ENCODE measurements at regions not wholly inside any gene's neighbourhood (a gene's known extent, or its start where the extent isn't known, plus 50 kb on each side); places are given as distances from the start of the nearest gene placed in this dataset.

DNA sequence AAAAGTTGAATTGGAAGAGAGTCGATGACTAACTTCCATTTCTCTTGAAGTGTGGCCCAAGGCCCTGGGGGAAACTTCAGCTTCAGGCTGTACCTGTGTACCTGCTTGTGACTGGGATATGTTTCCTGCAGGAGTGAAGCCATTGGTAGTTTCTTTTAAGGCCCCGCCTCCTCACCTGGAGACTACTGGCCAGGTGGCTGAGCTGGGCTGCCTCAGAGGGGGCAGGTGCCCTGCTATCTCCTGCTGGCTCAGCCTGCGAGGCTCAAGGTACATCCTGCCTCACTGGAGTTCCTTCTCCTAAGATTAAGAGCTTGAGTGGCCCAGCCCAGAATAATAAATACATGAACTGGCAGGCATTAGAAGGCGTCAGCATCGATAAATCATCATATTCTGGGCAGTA, 121.6 kb upstream of the ROPN1 start:
- no peak for DNase-seq
- Histone ChIP-seq H3K27ac (no peak overlapping the region), H3K36me3 (no peaks in the 10 kb centered on the region), H3K9me3 (no peaks in the 10 kb centered on the region), H3K4me1 (peaks cover 0 to 8% of the 10 kb centered on the region in 2 donors), H3K4me3 (replicated peaks in 1 of 3) (no peak overlapping the region), H3K27me3 (no peaks in the 10 kb centered on the region)
- 96 to 98% methylated on average over 5 of the region's 5 CpGs for WGBS, 2 donors
- TF ChIP-seq, protein P1, sequence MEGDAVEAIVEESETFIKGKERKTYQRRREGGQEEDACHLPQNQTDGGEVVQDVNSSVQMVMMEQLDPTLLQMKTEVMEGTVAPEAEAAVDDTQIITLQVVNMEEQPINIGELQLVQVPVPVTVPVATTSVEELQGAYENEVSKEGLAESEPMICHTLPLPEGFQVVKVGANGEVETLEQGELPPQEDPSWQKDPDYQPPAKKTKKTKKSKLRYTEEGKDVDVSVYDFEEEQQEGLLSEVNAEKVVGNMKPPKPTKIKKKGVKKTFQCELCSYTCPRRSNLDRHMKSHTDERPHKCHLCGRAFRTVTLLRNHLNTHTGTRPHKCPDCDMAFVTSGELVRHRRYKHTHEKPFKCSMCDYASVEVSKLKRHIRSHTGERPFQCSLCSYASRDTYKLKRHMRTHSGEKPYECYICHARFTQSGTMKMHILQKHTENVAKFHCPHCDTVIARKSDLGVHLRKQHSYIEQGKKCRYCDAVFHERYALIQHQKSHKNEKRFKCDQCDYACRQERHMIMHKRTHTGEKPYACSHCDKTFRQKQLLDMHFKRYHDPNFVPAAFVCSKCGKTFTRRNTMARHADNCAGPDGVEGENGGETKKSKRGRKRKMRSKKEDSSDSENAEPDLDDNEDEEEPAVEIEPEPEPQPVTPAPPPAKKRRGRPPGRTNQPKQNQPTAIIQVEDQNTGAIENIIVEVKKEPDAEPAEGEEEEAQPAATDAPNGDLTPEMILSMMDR (IDR thresholded peaks at IDR 0.05): no peak
- no peak for TF ChIP-seq POLR2A (IDR thresholded peaks at IDR 0.05)
- intact Hi-C loops (cut with DNase I): no loop called here

DNA sequence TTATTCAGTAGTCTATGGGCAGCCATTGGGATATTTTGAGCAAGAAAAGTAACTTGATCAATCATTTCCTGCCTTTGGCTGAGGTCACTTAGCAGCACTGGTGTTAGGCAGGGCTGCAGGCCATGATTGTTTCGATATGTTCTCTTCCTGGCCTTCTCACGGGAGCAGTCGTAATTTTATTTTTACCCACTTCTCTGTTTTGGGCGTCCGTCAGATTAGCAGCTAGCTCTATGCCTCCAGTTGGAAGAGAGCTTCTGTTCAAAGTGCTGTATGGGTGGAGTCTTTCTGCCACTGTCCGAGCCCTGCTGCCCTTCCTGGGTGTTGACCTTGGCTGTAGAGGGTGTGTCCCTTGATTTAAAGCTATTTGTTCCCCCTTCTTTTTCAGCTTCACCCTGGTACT, 123.4 kb upstream of the ROPN1 start:
- H3K27ac ChIP-seq: no peak overlapping the region
- WGBS, 2 donors: 63 to 73% methylated on average over 6 of the region's 6 CpGs
- no peak for DNase-seq
- H3K36me3 ChIP-seq: no peaks in the 10 kb centered on the region
- no peak overlapping the region for H3K4me3 ChIP-seq (replicated peaks in 1 of 3)
- no peaks in the 10 kb centered on the region for H3K9me3 ChIP-seq
- no peaks in the 10 kb centered on the region for H3K27me3 ChIP-seq
- TF ChIP-seq, protein P1 (IDR thresholded peaks at IDR 0.05): no peak
- TF ChIP-seq POLR2A (IDR thresholded peaks at IDR 0.05): no peak
- peaks cover 0 to 8% of the 10 kb centered on the region in 2 donors for H3K4me1 ChIP-seq
- intact Hi-C loops (cut with DNase I): no loop called here

DNA sequence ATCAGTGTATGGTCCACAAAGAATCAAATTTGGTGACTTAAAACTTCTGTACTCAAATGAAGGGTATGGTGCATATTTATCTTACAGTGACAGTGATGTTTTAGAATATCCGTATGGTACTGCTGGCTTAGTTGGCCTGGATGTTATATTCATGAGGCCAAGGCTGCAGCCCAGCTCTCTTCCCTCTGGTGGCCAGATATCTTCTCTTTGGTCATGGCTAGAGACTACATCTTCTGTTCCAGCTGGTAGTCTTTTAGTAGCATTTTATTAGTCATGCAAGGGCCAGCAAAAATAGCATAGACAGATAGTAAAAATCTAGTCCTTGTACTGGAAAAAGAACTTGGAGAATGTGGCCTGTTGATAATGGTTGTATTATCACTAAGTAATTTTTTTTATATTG, 124.0 kb upstream of the ROPN1 start:
- intact Hi-C loops (cut with DNase I): no loop called here
- 67 to 83% methylated on average over 1 of the region's 1 CpG for WGBS, 2 donors

DNA sequence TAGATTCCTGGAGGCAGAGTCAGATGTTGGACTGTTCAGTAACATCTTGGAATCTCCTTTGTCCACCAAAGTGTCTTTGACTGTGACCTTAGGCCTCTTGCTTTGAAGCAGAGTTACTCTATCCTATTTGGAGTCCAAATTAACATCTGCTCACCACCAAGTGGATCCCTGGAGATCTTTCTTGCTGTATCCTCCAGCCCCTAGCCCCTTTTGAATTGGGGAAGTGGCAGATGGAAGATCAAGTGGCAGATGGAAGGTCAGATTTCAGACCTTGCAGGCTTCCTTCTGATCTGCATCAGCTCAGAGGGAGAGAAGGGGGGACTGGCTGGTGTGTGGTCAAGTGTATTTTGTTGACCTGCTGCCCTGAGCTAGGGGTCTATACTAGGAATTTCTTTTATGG, 125.0 kb upstream of the ROPN1 start:
- intact Hi-C loops (cut with DNase I): no loop called here
- H3K27ac ChIP-seq: no peak overlapping the region

More for the DNA sequence above, 124.0 kb upstream of the ROPN1 start:
- no peak overlapping the region for H3K4me3 ChIP-seq (replicated peaks in 1 of 3)
- H3K9me3 ChIP-seq: no peaks in the 10 kb centered on the region
- H3K27ac ChIP-seq: no peak overlapping the region
- H3K4me1 ChIP-seq: peaks cover 0 to 8% of the 10 kb centered on the region in 2 donors
- H3K27me3 ChIP-seq: no peaks in the 10 kb centered on the region
- no peaks in the 10 kb centered on the region for H3K36me3 ChIP-seq
- no peak for DNase-seq
- no peak for TF ChIP-seq POLR2A (IDR thresholded peaks at IDR 0.05)
- TF ChIP-seq, protein P1 (IDR thresholded peaks at IDR 0.05): no peak

DNA sequence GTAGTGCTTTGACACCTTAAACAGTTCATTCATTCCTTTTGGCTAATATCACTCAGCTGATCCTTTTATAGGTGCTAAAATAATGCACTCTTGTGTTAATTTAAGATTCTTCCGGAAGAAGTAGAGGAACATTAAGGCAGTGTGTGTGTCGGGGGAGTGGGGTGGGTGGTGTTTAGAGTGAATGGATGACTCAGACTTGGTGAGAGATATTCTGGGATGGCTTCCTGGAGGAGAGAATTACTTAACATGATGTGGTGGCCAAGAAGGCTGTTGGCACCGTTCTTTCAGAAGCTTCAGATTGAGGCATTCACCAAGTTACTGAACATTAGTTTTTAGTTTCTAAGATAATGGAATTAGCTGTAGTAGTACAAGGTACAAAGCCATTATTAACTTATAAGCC, 125.6 kb upstream of the ROPN1 start:
- H3K36me3 ChIP-seq: no peaks in the 10 kb centered on the region
- H3K4me1 ChIP-seq: peaks cover 0 to 8% of the 10 kb centered on the region in 2 donors
- no peak for DNase-seq
- H3K4me3 ChIP-seq (replicated peaks in 1 of 3): no peak overlapping the region
- WGBS, 2 donors: 69 to 79% methylated on average over 3 of the region's 3 CpGs
- H3K9me3 ChIP-seq: no peaks in the 10 kb centered on the region
- H3K27me3 ChIP-seq: no peaks in the 10 kb centered on the region
- intact Hi-C loops (cut with DNase I): no loop called here
- H3K27ac ChIP-seq: no peak overlapping the region
- TF ChIP-seq, protein P1 (IDR thresholded peaks at IDR 0.05): no peak
- no peak for TF ChIP-seq POLR2A (IDR thresholded peaks at IDR 0.05)

More for the DNA sequence above, 125.0 kb upstream of the ROPN1 start:
- Histone ChIP-seq H3K4me3 (replicated peaks in 1 of 3) (no peak overlapping the region), H3K4me1 (peaks cover 0 to 8% of the 10 kb centered on the region in 2 donors), H3K36me3 (no peaks in the 10 kb centered on the region), H3K9me3 (no peaks in the 10 kb centered on the region), H3K27me3 (no peaks in the 10 kb centered on the region)
- DNase-seq: no peak
- TF ChIP-seq, protein P1 (IDR thresholded peaks at IDR 0.05): no peak
- no peak for TF ChIP-seq POLR2A (IDR thresholded peaks at IDR 0.05)

All from thyroid gland (tissue), 4 donors.